WTC11 (cell line): ENCODE measurements at regions not wholly inside any gene's neighbourhood (a gene's known extent, or its start where the extent isn't known, plus 50 kb on each side); places are given as distances from the start of the nearest gene placed in this dataset.

Experiments
- ATAC-seq: fragments of 200-7000 bp; cut with Tn5 transposase; 2 replicates; pipeline ENCODE4 v1.10.0; 2021; ENCODE audit warnings: mild to moderate bottlenecking, moderate library complexity
- CTCF ChIA-PET: fragments of 300-600 bp; sonication (Branson Sonifier 250); formaldehyde crosslinking; loops from one replicate; lab custom pipeline; 2021; ENCODE audit warnings: antibody characterized with exemption; lab: Charles Lee
- POLR2A ChIA-PET: fragments of 350-600 bp; sonication (Branson Sonifier 250); formaldehyde crosslinking; loops from one replicate; lab custom pipeline; 2021; ENCODE audit warnings: antibody characterized with exemption; lab: Charles Lee
- DNase-seq: peaks from one replicate; pipeline ENCODE4 v3.0.0; 2021; ENCODE audit warnings: low spot score
- H3K27ac Mint-ChIP-seq: 2 replicates; pipeline ENCODE4 v1.8.0; 2021; ENCODE audit warnings: mixed read lengths
- H3K27me3 Mint-ChIP-seq: 2 replicates; pipeline ENCODE4 v1.8.0; 2021; ENCODE audit warnings: low read depth, mild to moderate bottlenecking, moderate library complexity, mixed read lengths
- H3K36me3 Mint-ChIP-seq: 2 replicates; pipeline ENCODE4 v1.8.0; 2021; ENCODE audit warnings: mixed read lengths
- H3K4me1 Mint-ChIP-seq: 2 replicates; pipeline ENCODE4 v1.8.0; 2022; ENCODE audit warnings: mixed read lengths
- H3K4me3 Mint-ChIP-seq: 2 replicates; pipeline ENCODE4 v1.8.0; 2021; ENCODE audit warnings: mild to moderate bottlenecking, moderate library complexity, mixed read lengths
- H3K9me3 Mint-ChIP-seq: 2 replicates; pipeline ENCODE4 v1.8.0; 2021; ENCODE audit warnings: mixed read lengths
- ATF2 ChIP-seq: sonication (generic); formaldehyde crosslinking; IDR thresholded peaks from 2 replicates; pipeline ENCODE4 v1.8.1; 2022; ENCODE audit warnings: low read depth, missing genetic modification reagents, borderline replicate concordance
- E2F1 ChIP-seq: sonication (generic); formaldehyde crosslinking; IDR thresholded peaks from 2 replicates; pipeline ENCODE4 v1.8.0; 2022; ENCODE audit warnings: mild to moderate bottlenecking, missing genetic modification reagents
- EMX1 ChIP-seq: fragments of 250-450 bp; sonication (Bioruptor Pico); IDR thresholded peaks from 2 replicates; pipeline ENCODE4 v1.8.0; 2021; ENCODE audit warnings: mild to moderate bottlenecking
- ESRRA ChIP-seq: sonication (generic); formaldehyde crosslinking; IDR thresholded peaks from 2 replicates; pipeline ENCODE4 v1.8.1; 2022; ENCODE audit warnings: mild to moderate bottlenecking, missing genetic modification reagents, borderline replicate concordance
- GABPB1 ChIP-seq: sonication (generic); formaldehyde crosslinking; IDR thresholded peaks from 2 replicates; pipeline ENCODE4 v1.8.1; 2023; ENCODE audit warnings: mild to moderate bottlenecking, missing genetic modification reagents
- GRHL2 ChIP-seq: fragments of 250-450 bp; sonication (Bioruptor Pico); IDR thresholded peaks from 2 replicates; pipeline ENCODE4 v1.8.0; 2022; ENCODE audit warnings: mild to moderate bottlenecking, moderate library complexity; ENCODE audit not compliant: insufficient replicate concordance, severe bottlenecking
- HMGXB4 ChIP-seq: sonication (generic); formaldehyde crosslinking; IDR thresholded peaks from 2 replicates; pipeline ENCODE4 v1.8.1; 2023; ENCODE audit warnings: mild to moderate bottlenecking, moderate library complexity, missing genetic modification reagents
- IRF2 ChIP-seq: sonication (generic); formaldehyde crosslinking; IDR thresholded peaks from 2 replicates; pipeline ENCODE4 v1.8.0; 2022; ENCODE audit warnings: low read depth, missing genetic modification reagents, borderline replicate concordance
- JAZF1 ChIP-seq: fragments of 250-450 bp; sonication (Bioruptor Pico); IDR thresholded peaks from 2 replicates; pipeline ENCODE4 v1.9.0; 2021; ENCODE audit warnings: moderate library complexity, mild to moderate bottlenecking, inconsistent platforms
- MLX ChIP-seq: sonication (generic); formaldehyde crosslinking; IDR thresholded peaks from 2 replicates; pipeline ENCODE4 v1.8.1; 2023; ENCODE audit warnings: mild to moderate bottlenecking, missing genetic modification reagents, moderate library complexity
- MXD4 ChIP-seq: fragments of 250-450 bp; sonication (Bioruptor Pico); IDR thresholded peaks from 2 replicates; pipeline ENCODE4 v1.8.0; 2021; ENCODE audit warnings: mild to moderate bottlenecking, moderate library complexity, borderline replicate concordance
- NFATC4 ChIP-seq: fragments of 250-450 bp; sonication (Bioruptor Pico); IDR thresholded peaks from 2 replicates; pipeline ENCODE4 v1.9.0; 2021; ENCODE audit warnings: mild to moderate bottlenecking
- PREB ChIP-seq: sonication (generic); formaldehyde crosslinking; IDR thresholded peaks from 2 replicates; pipeline ENCODE4 v1.8.1; 2022; ENCODE audit warnings: mild to moderate bottlenecking, missing genetic modification reagents, moderate library complexity, borderline replicate concordance
- PRRX2 ChIP-seq: fragments of 250-450 bp; sonication (Bioruptor Pico); IDR thresholded peaks from 2 replicates; pipeline ENCODE4 v1.8.0; 2021; ENCODE audit warnings: mild to moderate bottlenecking
- RELA ChIP-seq: sonication (generic); formaldehyde crosslinking; IDR thresholded peaks from 2 replicates; pipeline ENCODE4 v1.8.1; 2022; ENCODE audit warnings: missing genetic modification reagents, mild to moderate bottlenecking, borderline replicate concordance
- RORB ChIP-seq: fragments of 250-450 bp; sonication (Bioruptor Pico); IDR thresholded peaks from 2 replicates; pipeline ENCODE4 v1.9.0; 2021; ENCODE audit warnings: mild to moderate bottlenecking
- SMAD4 ChIP-seq: sonication (generic); formaldehyde crosslinking; IDR thresholded peaks from 2 replicates; pipeline ENCODE4 v1.8.0; 2022; ENCODE audit warnings: mild to moderate bottlenecking, missing genetic modification reagents
- TP53 ChIP-seq: sonication (generic); formaldehyde crosslinking; IDR thresholded peaks from 2 replicates; pipeline ENCODE4 v1.8.1; 2023; ENCODE audit warnings: mild to moderate bottlenecking, missing genetic modification reagents
- USF2 ChIP-seq: sonication (generic); formaldehyde crosslinking; IDR thresholded peaks from 2 replicates; pipeline ENCODE4 v1.8.1; 2023; ENCODE audit warnings: mild to moderate bottlenecking, missing genetic modification reagents, moderate library complexity
- ZBTB21 ChIP-seq: sonication (generic); formaldehyde crosslinking; IDR thresholded peaks from 2 replicates; pipeline ENCODE4 v1.8.1; 2023; ENCODE audit warnings: mild to moderate bottlenecking, missing genetic modification reagents, borderline replicate concordance
- ZNF219 ChIP-seq: sonication (generic); formaldehyde crosslinking; IDR thresholded peaks from 2 replicates; pipeline ENCODE4 v1.8.0; 2023; ENCODE audit warnings: missing genetic modification reagents, mild to moderate bottlenecking, borderline replicate concordance
- ZNF512 ChIP-seq: sonication (generic); formaldehyde crosslinking; IDR thresholded peaks from 2 replicates; pipeline ENCODE4 v1.8.1; 2022; ENCODE audit warnings: missing genetic modification reagents, borderline replicate concordance
- ZNF532 ChIP-seq: fragments of 250-450 bp; sonication (Bioruptor Pico); IDR thresholded peaks from 2 replicates; pipeline ENCODE4 v1.9.0; 2021; ENCODE audit warnings: mild to moderate bottlenecking, borderline replicate concordance

- no peak for TF ChIP-seq ZNF532 (CRISPR knock-in tag)
- TF ChIP-seq ZNF512 (CRISPR knock-in tag): no peak
- no peak for TF ChIP-seq IRF2 (CRISPR knock-in tag)
Measured at GRCh38 chr9:103809745-103810144, 284.4 kb upstream of the SMC2 start (continued).

GRCh38 chr9:103811462-103811861 lies 282.6 kb upstream of the SMC2 start:
- TF ChIP-seq E2F1 (CRISPR knock-in tag) (no peak), SMAD4 (CRISPR knock-in tag) (no peak), EMX1 (CRISPR knock-in tag) (no peak), HMGXB4 (CRISPR knock-in tag) (no peak), NFATC4 (no peak), ESRRA (CRISPR knock-in tag) (no peak), PRRX2 (CRISPR knock-in tag) (no peak), USF2 (CRISPR knock-in tag) (no peak), ATF2 (CRISPR knock-in tag) (no peak), ZBTB21 (CRISPR knock-in tag) (no peak), JAZF1 (CRISPR knock-in tag) (no peak), MXD4 (CRISPR knock-in tag) (no peak), ZNF219 (CRISPR knock-in tag) (no peak), TP53 (no peak), PREB (CRISPR knock-in tag) (no peak), GRHL2 (CRISPR knock-in tag) (no peak), RORB (CRISPR knock-in tag) (no peak), MLX (CRISPR knock-in tag) (no peak), GABPB1 (no peak), RELA (CRISPR knock-in tag) (no peak)
- Mint-ChIP-seq H3K4me1 (no peaks in the 10 kb centered on the region), H3K27ac (no peak overlapping the region), H3K36me3 (no peaks in the 10 kb centered on the region), H3K9me3 (no peaks in the 10 kb centered on the region), H3K4me3 (no peak overlapping the region), H3K27me3 (no peaks in the 10 kb centered on the region)
- ATAC-seq (no peak), DNase-seq (no peak)
- CTCF ChIA-PET: no interaction called here
- POLR2A ChIA-PET: no interaction called here
